Omental fat pad (tissue), 3 donors: ENCODE measurements at regions not wholly inside any gene's neighbourhood (a gene's known extent, or its start where the extent isn't known, plus 50 kb on each side); places are given as distances from the start of the nearest gene placed in this dataset.
A peak's percentile ranks its signal among the peaks of the same experiment; 100 is the strongest.

Experiments used
- ATAC-seq: fragments of 150-250 bp; one replicate; pipeline ENCODE4 v1.9.1; 2016; ENCODE audit warnings: mild to moderate bottlenecking, moderate library complexity; ENCODE audit not compliant: low FRiP score
- DNase-seq: peaks from one replicate; pipeline ENCODE4 v3.0.0-alpha.2; 2019; ENCODE audit warnings: low spot score
- TF ChIP-seq, protein P1 (sequence below), 3 donors: fragments of 450-650 bp; IDR thresholded peaks; one replicate each; pipeline ENCODE4 v1.5.1; 2016 to 2017; ENCODE audit warnings: antibody characterized with exemption in 3 of 3, mild to moderate bottlenecking in 3 of 3, moderate library complexity in 2 of 3

GRCh38 chr2:226487573-226487972 lies 312.0 kb downstream of the IRS1 start:
- no peak for DNase-seq
- no peak for ATAC-seq
- TF ChIP-seq, protein P1, sequence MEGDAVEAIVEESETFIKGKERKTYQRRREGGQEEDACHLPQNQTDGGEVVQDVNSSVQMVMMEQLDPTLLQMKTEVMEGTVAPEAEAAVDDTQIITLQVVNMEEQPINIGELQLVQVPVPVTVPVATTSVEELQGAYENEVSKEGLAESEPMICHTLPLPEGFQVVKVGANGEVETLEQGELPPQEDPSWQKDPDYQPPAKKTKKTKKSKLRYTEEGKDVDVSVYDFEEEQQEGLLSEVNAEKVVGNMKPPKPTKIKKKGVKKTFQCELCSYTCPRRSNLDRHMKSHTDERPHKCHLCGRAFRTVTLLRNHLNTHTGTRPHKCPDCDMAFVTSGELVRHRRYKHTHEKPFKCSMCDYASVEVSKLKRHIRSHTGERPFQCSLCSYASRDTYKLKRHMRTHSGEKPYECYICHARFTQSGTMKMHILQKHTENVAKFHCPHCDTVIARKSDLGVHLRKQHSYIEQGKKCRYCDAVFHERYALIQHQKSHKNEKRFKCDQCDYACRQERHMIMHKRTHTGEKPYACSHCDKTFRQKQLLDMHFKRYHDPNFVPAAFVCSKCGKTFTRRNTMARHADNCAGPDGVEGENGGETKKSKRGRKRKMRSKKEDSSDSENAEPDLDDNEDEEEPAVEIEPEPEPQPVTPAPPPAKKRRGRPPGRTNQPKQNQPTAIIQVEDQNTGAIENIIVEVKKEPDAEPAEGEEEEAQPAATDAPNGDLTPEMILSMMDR (IDR thresholded peaks at IDR 0.05) = no peak

- DNase-seq (no peak), ATAC-seq (no peak)
- TF ChIP-seq, protein P1 (IDR thresholded peaks at IDR 0.05) = no peak
Observed at GRCh38 chr2:226483745-226484619, 315.6 kb downstream of the IRS1 start.

- ATAC-seq (no peak), DNase-seq (no peak)
- TF ChIP-seq, protein P1 (IDR thresholded peaks at IDR 0.05) = no peak
Observed at GRCh38 chr2:226483143-226483542, 316.5 kb downstream of the IRS1 start.

GRCh38 chr2:226478109-226478809 lies 321.4 kb downstream of the IRS1 start:
- TF ChIP-seq, protein P1 (IDR thresholded peaks at IDR 0.05) = no peak
- ATAC-seq = peak; percentile 88
- no peak for DNase-seq

DNA sequence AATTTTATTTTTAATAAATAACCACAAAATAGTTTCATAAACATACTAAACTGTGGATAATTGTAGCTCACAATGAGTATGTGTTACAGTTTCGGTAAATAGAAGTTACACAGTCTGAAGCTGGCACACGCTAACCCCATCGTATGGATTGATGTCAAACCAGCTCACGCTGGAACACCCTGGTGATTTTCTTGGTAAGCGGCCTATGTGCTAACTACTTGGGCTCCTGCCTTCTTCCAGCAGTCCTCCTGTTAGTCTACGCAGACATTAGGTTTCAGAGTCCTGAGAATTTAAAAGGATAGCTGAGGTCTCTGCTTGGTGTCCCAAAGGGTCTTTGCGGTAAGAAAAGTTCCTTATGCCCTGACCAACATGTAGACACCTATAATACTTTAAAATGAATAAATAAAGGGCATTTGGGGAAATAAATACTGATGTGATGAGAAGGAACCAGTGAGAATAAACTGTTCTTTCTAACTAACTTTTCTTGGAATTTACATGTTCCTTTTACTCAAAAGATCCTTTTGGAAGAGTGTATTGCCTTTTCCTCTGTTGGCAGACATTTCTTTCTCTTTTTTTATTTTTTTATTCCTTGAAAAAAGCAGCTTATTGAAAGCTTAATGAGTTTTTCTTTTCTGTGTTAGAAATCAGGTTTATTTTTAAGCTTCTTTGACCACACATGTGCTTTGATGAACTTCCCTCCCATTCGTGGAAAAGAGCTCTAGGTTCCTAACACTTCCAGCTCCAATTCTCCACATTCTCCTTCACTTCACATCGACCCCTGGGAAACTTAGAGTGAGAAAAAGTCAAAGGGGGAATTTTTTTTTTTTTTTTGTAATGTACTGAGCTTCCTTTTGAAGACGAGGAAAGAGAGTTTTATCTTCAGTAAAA lies 322.2 kb downstream of the IRS1 start:
- TF ChIP-seq, protein P1 (IDR thresholded peaks at IDR 0.05) = no peak
- DNase-seq (no peak), ATAC-seq (no peak)

- DNase-seq (no peak), ATAC-seq (peak; percentile 64)
- TF ChIP-seq, protein P1 (IDR thresholded peaks at IDR 0.05) = no peak
Observed at GRCh38 chr2:226475650-226476049, 324.0 kb downstream of the IRS1 start.
